DOHH2 (cell line): ENCODE measurements at regions not wholly inside any gene's neighbourhood (a gene's known extent, or its start where the extent isn't known, plus 50 kb on each side); places are given as distances from the start of the nearest gene placed in this dataset.

Experiments
- H3F3A ChIP-seq: fragments of 200-600 bp; sonication (generic), shearing (Covaris generic); 2 replicates; pipeline ENCODE4 v1.6.0; 2016; ENCODE audit warnings: antibody characterized with exemption, mild to moderate bottlenecking; ENCODE audit not compliant: control insufficient read depth, insufficient read depth
- H3K27ac ChIP-seq: fragments of 200-600 bp; sonication (generic); 2 replicates; pipeline ENCODE4 v1.5.1; 2014; ENCODE audit warnings: low read depth, mild to moderate bottlenecking, low read length, moderate library complexity
- H3K27me3 ChIP-seq: fragments of 200-600 bp; sonication (generic); 2 replicates; pipeline ENCODE4 v1.6.1; 2014; ENCODE audit warnings: mild to moderate bottlenecking, low read length, mixed read lengths; ENCODE audit not compliant: control insufficient read depth
- H3K36me3 ChIP-seq: fragments of 200-600 bp; sonication (generic); 2 replicates; pipeline ENCODE4 v1.6.1; 2014; ENCODE audit warnings: mild to moderate bottlenecking, low read length, moderate library complexity, mixed read lengths; ENCODE audit not compliant: control insufficient read depth
- H3K4me1 ChIP-seq: fragments of 200-600 bp; sonication (generic); 2 replicates; pipeline ENCODE4 v1.6.1; 2014; ENCODE audit warnings: mild to moderate bottlenecking, low read length, mixed read lengths; ENCODE audit not compliant: control insufficient read depth
- H3K4me2 ChIP-seq: fragments of 200-600 bp; sonication (generic); 2 replicates; pipeline ENCODE4 v1.6.0; 2014; ENCODE audit warnings: mild to moderate bottlenecking, low read length, moderate library complexity
- H3K4me3 ChIP-seq: fragments of 200-600 bp; sonication (generic); 2 replicates; pipeline ENCODE4 v1.5.1; 2014; ENCODE audit warnings: mild to moderate bottlenecking, low read length, mixed read lengths
- H3K79me2 ChIP-seq: fragments of 200-600 bp; sonication (generic); 2 replicates; pipeline ENCODE4 v1.6.1; 2014; ENCODE audit warnings: mild to moderate bottlenecking, low read length, mixed read lengths; ENCODE audit not compliant: control insufficient read depth
- H3K9me2 ChIP-seq: fragments of 200-600 bp; sonication (generic); replicated peaks from 2 replicates; pipeline ENCODE4 v1.6.1; 2014; ENCODE audit warnings: mild to moderate bottlenecking, low read length, mixed read lengths; ENCODE audit not compliant: control insufficient read depth
- H3K9me3 ChIP-seq: fragments of 200-600 bp; sonication (generic); 2 replicates; pipeline ENCODE4 v1.6.1; 2014; ENCODE audit warnings: antibody characterized with exemption, low read length, mixed read lengths; ENCODE audit not compliant: control insufficient read depth, insufficient read depth
- H4K20me1 ChIP-seq: fragments of 200-600 bp; sonication (generic); 2 replicates; pipeline ENCODE4 v1.6.0; 2014; ENCODE audit warnings: low read depth, mild to moderate bottlenecking, antibody characterized with exemption, low read length, moderate library complexity; ENCODE audit not compliant: control insufficient read depth, insufficient read depth
- EZH2phosphoT487 ChIP-seq: fragments of 200-600 bp; sonication (generic); IDR thresholded peaks from 2 replicates; pipeline ENCODE4 v1.6.1; 2017; ENCODE audit warnings: borderline replicate concordance, mild to moderate bottlenecking, antibody characterized with exemption, low read length, moderate library complexity, mixed read lengths
- TF ChIP-seq, protein P1 (sequence below): fragments of 200-600 bp; sonication (generic); IDR thresholded peaks from one replicate; pipeline ENCODE4 v1.5.1; 2014; ENCODE audit warnings: antibody characterized with exemption, mild to moderate bottlenecking, low read depth, low read length; ENCODE audit not compliant: poor library complexity, severe bottlenecking

DNA sequence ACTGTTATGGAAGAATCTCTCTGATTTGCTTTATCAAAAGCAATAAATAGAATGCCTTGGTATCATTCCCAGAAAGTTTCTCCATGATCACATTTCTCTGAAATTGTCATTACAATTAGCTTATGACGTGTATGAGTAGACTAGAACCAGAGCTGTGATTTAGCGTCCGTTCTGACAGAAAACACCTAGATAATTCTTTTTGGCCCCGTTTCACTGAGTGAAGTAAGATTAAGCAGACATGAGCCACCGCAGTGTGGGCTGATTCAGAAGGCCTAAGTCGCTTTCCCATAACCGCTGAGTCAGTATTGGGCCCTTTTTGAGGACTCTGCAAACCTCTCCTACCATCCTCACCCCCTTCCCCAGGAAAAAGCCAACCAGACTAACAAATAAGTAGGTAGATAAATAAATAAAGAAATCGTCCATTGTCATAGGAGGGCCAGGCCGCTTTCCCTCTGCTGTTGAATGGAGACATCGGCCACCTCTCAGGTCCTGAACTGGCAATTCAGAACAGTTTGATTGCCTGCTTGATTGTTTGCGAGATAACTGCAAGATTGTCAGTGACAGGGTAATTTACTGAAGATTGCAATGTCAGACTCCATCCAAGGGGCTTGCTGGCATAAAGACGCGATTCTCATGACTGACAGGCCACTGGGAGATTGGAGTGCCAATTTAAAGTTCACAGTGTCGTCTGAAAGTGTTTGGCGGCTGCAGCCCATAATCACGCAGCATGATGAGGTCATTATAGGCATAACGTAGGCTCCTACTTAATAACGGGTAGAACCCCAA is 105.0 kb upstream of the WWC1 start:
- H3K27ac ChIP-seq = no peak overlapping the region
- H3K9me3 ChIP-seq = no peaks in the 10 kb centered on the region
- no peak overlapping the region for H3K4me2 ChIP-seq
- no peaks in the 10 kb centered on the region for H3K9me2 ChIP-seq
- no peaks in the 10 kb centered on the region for H3K4me1 ChIP-seq
- no peaks in the 10 kb centered on the region for H3F3A ChIP-seq
- H3K27me3 ChIP-seq = no peaks in the 10 kb centered on the region
- no peaks in the 10 kb centered on the region for H3K79me2 ChIP-seq
- TF ChIP-seq, protein P1, sequence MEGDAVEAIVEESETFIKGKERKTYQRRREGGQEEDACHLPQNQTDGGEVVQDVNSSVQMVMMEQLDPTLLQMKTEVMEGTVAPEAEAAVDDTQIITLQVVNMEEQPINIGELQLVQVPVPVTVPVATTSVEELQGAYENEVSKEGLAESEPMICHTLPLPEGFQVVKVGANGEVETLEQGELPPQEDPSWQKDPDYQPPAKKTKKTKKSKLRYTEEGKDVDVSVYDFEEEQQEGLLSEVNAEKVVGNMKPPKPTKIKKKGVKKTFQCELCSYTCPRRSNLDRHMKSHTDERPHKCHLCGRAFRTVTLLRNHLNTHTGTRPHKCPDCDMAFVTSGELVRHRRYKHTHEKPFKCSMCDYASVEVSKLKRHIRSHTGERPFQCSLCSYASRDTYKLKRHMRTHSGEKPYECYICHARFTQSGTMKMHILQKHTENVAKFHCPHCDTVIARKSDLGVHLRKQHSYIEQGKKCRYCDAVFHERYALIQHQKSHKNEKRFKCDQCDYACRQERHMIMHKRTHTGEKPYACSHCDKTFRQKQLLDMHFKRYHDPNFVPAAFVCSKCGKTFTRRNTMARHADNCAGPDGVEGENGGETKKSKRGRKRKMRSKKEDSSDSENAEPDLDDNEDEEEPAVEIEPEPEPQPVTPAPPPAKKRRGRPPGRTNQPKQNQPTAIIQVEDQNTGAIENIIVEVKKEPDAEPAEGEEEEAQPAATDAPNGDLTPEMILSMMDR = no peak
- TF ChIP-seq EZH2phosphoT487 = no peak
- no peaks in the 10 kb centered on the region for H4K20me1 ChIP-seq
- H3K36me3 ChIP-seq = no peaks in the 10 kb centered on the region
- H3K4me3 ChIP-seq = no peak overlapping the region

DNA sequence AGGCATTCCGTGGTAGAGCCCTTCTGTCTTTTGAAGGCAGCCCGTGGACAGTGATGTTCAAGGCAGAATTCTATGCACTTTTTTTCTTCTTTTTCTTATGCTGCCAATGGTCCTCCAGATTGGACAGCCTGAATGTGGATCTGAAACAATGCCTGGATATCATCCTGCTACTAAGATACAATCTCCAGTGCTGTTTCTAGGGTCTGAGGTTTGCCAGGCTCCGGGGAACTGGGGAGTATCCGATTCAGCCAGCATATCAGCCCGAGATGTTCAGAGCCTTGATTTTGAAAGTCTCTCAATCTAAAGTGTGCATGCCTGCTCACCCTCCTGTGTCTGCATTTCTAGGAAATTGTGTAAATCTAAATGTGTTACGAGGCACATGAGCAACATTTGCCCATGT is 103.8 kb upstream of the WWC1 start:
- no peaks in the 10 kb centered on the region for H4K20me1 ChIP-seq
- no peaks in the 10 kb centered on the region for H3K9me3 ChIP-seq
- TF ChIP-seq, protein P1 = no peak
- no peak for TF ChIP-seq EZH2phosphoT487
- no peaks in the 10 kb centered on the region for H3K9me2 ChIP-seq
- H3K27ac ChIP-seq = no peak overlapping the region
- no peaks in the 10 kb centered on the region for H3F3A ChIP-seq
- no peak overlapping the region for H3K4me2 ChIP-seq
- H3K4me1 ChIP-seq = no peaks in the 10 kb centered on the region
- H3K36me3 ChIP-seq = no peaks in the 10 kb centered on the region
- H3K79me2 ChIP-seq = no peaks in the 10 kb centered on the region
- H3K27me3 ChIP-seq = no peaks in the 10 kb centered on the region
- H3K4me3 ChIP-seq = no peak overlapping the region

DNA sequence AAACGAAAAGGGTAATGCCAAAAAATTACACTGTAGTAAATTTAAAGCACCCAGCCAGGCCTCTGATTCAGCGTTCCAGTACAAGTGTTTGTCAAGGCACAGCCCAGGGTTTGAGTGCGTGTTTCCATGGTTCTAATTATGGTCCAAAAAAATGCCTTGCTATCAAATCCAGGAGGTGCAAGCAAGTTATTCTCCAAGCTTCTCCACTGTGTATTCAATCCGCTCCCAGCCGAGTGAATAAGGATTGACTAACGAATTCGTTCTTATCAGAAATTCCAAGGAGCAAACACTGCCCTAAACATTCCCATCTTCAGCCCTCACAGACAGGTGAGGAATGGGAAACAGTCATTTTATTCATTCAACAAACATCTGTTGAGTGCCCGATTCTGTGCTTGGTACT is 103.3 kb upstream of the WWC1 start:
- Histone ChIP-seq H3K9me2 (no peaks in the 10 kb centered on the region), H4K20me1 (no peaks in the 10 kb centered on the region), H3K4me3 (no peak overlapping the region), H3K4me2 (no peak overlapping the region), H3K79me2 (no peaks in the 10 kb centered on the region), H3K4me1 (no peaks in the 10 kb centered on the region), H3K27ac (no peak overlapping the region), H3K36me3 (no peaks in the 10 kb centered on the region), H3K9me3 (no peaks in the 10 kb centered on the region), H3F3A (no peaks in the 10 kb centered on the region), H3K27me3 (no peaks in the 10 kb centered on the region)
- TF ChIP-seq, protein P1 = no peak
- no peak for TF ChIP-seq EZH2phosphoT487
